GM12878 (cell line): ENCODE measurements at regions not wholly inside any gene's neighbourhood (a gene's known extent, or its start where the extent isn't known, plus 50 kb on each side); places are given as distances from the start of the nearest gene placed in this dataset.

Experiments
- CREM ChIP-seq: IDR thresholded peaks from 2 replicates; pipeline ENCODE4 v1.6.1; 2014; ENCODE audit warnings: antibody characterized with exemption, low read depth
- POLR2A ChIP-seq: IDR thresholded peaks from 2 replicates; pipeline ENCODE4 v1.6.1; 2011; ENCODE audit warnings: low read depth, mild to moderate bottlenecking, low read length
- SRF ChIP-seq, 2 experiments: IDR thresholded peaks; 2 replicates each; pipeline ENCODE4 v1.6.1; 2011; ENCODE audit warnings: low read depth in 2 of 2, low read length in 2 of 2, mild to moderate bottlenecking in 1 of 2, moderate library complexity in 1 of 2
- YY1 ChIP-seq: IDR thresholded peaks from 2 replicates; pipeline ENCODE4 v1.6.1; 2011; ENCODE audit warnings: low read depth, mild to moderate bottlenecking, low read length
- ZNF622 ChIP-seq: fragments of 450-650 bp; IDR thresholded peaks from 2 replicates; pipeline ENCODE4 v1.6.1; 2017; ENCODE audit warnings: mild to moderate bottlenecking, inconsistent platforms

GRCh38 chr20:40748182-40748581 lies 59.1 kb upstream of the MAFB start:
- no peak for TF ChIP-seq CREM
- TF ChIP-seq YY1 = no peak
- TF ChIP-seq ZNF622 = no peak
- no peak for TF ChIP-seq SRF (IDR thresholded peaks at IDR 0.05; ENCODE audit: low read depth in 2 of 2, low read length in 2 of 2)
- TF ChIP-seq POLR2A = no peak
